HCT116 (cell line): ENCODE measurements at regions not wholly inside any gene's neighbourhood (a gene's known extent, or its start where the extent isn't known, plus 50 kb on each side); places are given as distances from the start of the nearest gene placed in this dataset.
A peak's percentile ranks its signal among the peaks of the same experiment; 100 is the strongest.

Experiments used
- CTCF ChIP-seq, 3 experiments: fragments of 200-600 bp in 1 of 3; sonication (generic) in 1 of 3; IDR thresholded peaks in 2 of 3; conservative IDR thresholded peaks in 1 of 3; 2 replicates each; pipeline ENCODE4 v1.5.1; 2012 to 2017; ENCODE audit warnings: low read depth in 2 of 3, low read length in 2 of 3, antibody characterized with exemption in 1 of 3, borderline replicate concordance in 1 of 3, control low read depth in 1 of 3, mild to moderate bottlenecking in 1 of 3, mixed read lengths in 1 of 3, mixed run types in 1 of 3, moderate library complexity in 1 of 3; ENCODE audit not compliant: insufficient read depth in 1 of 3
- RAD21 ChIP-seq: IDR thresholded peaks from 2 replicates; pipeline ENCODE4 v1.6.1; 2012; ENCODE audit warnings: low read depth, mild to moderate bottlenecking
- YY1 ChIP-seq: IDR thresholded peaks from 2 replicates; pipeline ENCODE4 v1.6.1; 2011; ENCODE audit warnings: low read length, low read depth, moderate library complexity, mild to moderate bottlenecking; ENCODE audit not compliant: insufficient replicate concordance; ENCODE audit errors: extremely low read depth
- ZBTB33 ChIP-seq: IDR thresholded peaks from 2 replicates; pipeline ENCODE4 v1.6.1; 2011; ENCODE audit warnings: mild to moderate bottlenecking, low read length, moderate library complexity; ENCODE audit not compliant: insufficient replicate concordance; ENCODE audit errors: extremely low read depth

- peak; percentile 17 to 46 (median 35); a peak in 4 of 6 replicates for TF ChIP-seq CTCF (IDR thresholded peaks at IDR 0.05 in 2 of 3, conservative IDR thresholded peaks at IDR 0.05 in 1 of 3; ENCODE audit: borderline replicate concordance in 1 of 3, insufficient read depth in 1 of 3, low read depth in 2 of 3, low read length in 2 of 3)
- TF ChIP-seq ZBTB33: no peak
- TF ChIP-seq RAD21: peak; percentile 44
- TF ChIP-seq YY1: no peak
These were observed 64.7 kb upstream of the PTCSC3 start for GRCh38 chr14:36241183-36241582.
